Amniotic stem cell (primary cell): ENCODE measurements at regions not wholly inside any gene's neighbourhood (a gene's known extent, or its start where the extent isn't known, plus 50 kb on each side); places are given as distances from the start of the nearest gene placed in this dataset.

Source experiments
- DNase-seq: peaks from one replicate; lab custom pipeline; 2025; lab: John Stamatoyannopoulos, UW

DNA sequence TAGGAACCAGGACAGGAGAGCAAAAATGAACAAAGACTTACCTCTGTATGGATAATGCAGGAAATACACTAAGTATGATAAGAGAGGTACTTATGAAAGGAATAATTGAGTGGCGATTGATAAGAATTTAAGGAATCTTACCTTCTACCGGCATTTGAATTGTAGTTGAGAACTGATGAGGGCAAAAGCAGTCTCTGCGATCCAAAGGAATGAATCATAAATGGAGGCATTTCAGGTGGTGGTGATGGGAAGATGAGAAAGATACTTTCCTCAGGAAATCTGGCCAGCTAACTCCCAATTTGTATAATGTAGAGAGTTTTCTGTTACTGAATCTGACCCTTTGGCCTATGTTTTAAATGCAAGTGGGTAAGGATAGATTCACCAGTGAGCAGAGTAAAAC lies 71.9 kb upstream of the C11orf87 start:
- no peak for DNase-seq

DNA sequence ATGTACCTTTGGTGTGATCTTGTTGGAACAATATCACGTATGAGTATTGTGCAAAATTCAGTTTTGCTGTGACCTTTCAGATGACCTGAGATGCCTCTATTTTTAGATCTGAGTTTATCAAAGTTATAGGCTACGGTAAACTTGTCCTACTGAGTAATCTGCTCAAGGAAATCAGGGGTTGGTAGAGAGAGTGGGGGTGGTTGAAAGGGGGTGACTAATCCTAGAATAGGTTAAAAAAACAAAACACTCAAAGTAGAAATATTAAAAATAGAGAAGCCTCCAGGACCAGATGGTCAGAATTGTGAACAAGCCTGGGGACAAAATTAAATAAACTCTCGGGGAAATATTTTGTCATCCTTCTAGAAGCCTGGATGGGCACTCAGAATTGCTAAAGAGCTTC lies 59.9 kb upstream of the C11orf87 start:
- no peak for DNase-seq

DNA sequence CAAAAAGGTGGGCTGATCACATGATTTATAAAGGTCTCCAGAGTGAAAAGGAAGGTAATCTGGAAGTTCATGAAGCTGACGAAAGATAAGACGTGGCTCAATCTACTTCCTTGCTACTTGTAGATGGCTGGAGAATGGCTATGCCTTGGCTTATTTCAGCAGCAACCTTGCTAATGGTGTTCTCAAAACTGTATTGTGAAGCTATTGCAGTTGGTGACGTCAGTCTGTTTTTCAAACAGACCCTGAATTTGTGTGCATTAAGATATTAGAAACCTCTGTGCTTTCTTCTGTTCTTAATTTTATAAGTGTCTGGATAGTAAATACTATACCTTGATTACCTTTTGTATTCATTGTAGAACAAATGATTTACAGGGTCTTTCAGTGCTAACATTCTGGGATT lies 58.3 kb upstream of the C11orf87 start:
- DNase-seq = no peak

DNA sequence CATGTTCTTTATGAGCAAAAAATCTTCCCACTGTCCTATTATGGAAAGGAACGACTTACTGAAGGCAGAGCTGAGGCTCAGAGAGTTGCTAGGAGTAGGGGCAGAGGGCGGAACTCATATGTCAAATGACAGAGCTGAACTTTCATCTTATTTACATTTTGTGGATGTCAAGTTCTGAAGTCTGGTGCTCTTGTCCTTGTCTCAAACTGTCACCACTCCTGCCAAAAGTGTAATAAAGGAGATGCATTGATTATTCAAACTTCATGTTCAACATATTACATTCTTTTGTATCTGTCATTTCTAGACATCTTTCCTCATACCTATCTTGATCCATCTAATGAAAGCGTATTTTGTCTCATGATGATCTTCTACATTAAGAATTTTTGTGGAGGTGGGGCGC lies 57.1 kb upstream of the C11orf87 start:
- no peak for DNase-seq

DNA sequence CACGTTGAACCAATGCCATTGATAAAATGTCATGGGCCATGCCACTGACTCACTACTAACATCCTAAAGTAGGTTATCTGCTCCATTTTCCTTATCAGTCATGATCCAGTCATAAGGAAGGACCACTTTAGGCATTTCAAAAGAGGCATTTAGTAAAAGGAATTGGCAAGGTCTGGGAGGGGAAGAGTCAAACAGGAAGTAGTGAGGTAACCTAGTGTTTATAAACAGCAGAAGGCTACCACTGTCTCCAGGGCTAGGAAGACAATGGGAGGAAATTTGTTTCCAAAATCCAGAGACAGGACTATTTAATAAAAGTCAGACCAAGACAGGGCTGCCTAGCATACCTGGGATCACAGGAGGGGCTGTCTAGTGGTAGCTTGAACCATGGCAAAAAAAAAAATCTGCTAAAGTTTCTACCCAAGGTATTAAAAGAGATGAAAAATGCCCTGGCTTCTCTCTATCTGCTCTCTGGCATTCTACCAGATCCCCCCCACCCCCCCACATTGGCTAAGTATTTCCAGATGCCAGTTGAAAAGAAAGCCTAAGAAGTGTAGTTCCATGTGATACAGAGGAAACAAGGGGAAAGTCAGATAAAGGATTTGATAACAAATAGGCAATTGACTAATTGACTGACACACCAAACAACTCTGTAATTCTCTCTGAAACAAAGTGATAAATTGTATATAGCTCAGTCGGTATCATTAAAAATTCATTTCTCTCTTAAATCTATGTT lies 50.4 kb upstream of the C11orf87 start:
- no peak for DNase-seq
